NCI-H526 (cell line): ENCODE measurements at regions not wholly inside any gene's neighbourhood (a gene's known extent, or its start where the extent isn't known, plus 50 kb on each side); places are given as distances from the start of the nearest gene placed in this dataset.
"Not testable (repeated sequence)": the region's sequence is repeated elsewhere in the genome, so short reads cannot be mapped to it uniquely, and the experiment has no call there.

ENCODE experiments used
- DNase-seq, 2 experiments: peaks; one replicate each; lab custom pipeline; 2025; lab: John Stamatoyannopoulos, UW

DNA sequence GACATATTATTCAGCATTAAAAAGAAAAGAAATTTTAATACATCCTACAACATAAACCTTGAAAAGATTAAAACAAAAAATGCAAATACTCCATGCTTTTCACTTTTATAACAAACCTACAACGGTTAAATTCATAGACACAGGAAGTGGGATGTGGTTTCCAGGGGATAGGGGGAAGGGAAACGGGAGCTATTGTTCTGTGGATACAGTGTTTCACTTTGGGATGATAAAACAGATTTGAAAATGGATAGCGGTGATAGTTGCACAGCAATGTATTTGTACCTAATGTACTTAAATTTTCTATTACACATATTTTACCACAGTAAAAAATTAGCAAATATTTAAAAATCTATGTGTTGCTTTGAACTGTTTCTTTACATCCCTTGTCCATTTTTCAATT, 368.0 kb downstream of the CDY2B start:
- not testable (repeated sequence) for DNase-seq

DNA sequence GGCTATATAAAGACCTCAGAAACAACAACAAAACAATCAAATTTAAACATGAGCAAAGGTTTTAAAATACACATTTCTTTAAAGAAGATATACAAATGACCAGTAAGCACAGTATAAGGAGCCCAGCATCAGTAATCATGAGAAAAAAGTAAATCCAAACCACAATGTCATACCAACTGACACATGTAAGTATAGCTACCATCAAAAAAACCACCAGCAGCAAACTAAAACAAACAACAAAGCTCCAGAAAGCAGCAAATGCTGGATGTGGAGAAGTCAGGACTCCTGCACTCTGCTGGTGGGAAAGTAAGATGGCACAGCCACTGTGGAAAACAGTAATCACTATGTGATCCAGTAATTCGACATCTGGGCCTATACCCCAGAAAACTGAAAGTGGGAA, 368.5 kb downstream of the CDY2B start:
- not testable (repeated sequence) for DNase-seq

DNA sequence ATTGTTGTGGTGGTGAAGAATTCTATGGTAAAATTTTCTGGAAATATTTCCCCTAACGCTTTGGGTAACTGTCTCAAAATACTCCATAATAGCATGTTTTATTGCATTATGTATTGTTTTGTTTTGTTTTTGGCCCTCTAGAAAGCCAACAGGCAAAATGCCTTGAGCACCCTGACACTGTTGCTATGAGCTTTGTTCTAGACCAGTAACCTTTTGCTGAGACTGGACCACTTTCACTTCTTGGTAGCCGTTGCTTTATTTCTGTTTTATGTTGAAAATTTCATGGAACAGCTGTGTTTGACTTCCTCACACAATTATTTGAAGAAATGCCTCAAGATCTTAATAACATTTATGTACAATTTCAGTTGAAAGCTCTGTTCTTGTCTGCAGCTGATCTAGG, 374.2 kb downstream of the CDY2B start:
- not testable (repeated sequence) for DNase-seq

DNA sequence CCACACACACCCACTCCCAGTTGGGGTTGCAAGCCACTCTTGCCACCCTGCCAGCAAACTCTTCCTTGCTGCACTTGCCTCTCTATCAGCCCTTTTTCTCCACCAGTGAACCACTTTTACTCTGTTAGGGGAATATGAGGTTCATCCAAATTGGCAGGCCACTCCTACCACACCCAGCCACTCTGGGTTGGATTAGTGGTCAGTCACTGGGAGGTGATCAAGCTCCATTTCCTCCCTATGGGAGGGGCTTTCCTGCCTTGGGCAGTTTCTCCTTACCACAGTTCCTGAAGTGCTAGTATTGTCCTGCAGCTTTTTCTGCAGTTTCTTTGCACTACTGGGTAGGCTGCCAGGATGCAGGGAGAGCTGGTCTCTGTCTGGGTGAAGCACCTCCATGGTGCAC, 395.3 kb downstream of the CDY2B start:
- DNase-seq, result not testable (repeated sequence)

DNA sequence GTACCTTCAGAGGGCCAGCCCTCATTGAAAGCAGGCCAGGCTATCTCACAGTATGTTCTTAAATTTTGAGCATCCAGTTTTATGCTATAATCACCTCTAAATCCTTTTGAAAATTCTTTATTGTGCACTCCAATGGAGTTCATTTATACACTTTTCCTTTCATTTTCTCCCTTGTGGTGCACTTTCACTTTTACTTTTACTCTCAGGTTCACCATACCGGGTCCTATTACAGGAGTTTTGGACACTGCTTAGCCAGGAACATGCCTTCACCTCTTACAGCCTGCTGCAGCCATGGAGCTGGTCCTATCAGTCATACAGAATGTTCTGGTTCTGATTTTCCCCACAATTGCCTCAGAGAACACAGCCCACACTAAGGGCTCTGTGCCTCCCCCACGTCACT, 395.9 kb downstream of the CDY2B start:
- not testable (repeated sequence) for DNase-seq

DNA sequence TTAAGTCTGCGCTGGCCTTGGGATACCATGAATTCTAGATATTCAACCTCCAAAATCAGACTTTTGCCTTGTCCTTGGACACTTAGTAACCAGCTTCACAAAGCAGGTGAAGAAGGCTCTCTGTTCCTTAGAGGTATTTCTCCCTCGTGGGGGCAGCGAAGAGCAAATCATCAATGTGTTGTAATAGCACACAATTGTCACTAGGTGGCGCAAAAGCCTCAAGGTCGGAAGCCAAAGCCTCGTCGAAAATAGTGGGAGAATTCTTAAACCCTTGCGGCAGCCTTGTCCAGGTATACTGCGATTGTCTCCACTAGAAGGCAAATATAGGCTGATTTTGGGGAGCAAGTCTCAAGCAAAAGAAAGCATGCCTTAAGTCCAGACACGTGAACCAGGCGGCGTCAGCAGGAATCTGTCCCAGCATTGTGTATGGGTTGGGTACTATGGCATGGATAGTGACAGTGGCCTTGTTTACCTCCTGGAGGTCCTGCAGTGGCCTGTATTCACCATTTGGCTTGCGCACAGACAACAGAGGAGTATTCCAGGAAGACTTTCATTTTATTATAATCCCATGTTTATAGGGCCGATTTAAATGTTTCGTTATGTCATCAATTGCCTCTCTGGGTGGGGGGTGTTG, 398.5 kb downstream of the CDY2B start:
- not testable (repeated sequence) for DNase-seq

DNA sequence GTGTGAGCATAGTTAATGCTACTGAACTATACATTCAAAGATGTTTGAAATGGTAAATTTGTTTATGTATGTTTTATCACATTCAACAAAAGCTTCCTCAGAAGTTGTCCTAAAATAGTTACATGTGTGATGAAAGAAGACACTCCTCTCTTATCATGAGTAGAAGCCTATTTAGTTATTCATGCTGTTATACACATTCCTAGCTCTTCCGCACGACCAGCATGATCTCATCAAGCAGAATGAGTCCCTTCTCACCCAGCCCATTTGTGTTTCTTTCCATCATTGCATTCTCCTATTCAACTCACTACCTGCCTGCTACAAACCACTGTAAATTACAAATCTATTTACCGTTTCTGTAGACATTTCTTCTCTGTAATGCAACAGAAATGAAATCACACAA, 408.0 kb downstream of the CDY2B start:
- not testable (repeated sequence) for DNase-seq

DNA sequence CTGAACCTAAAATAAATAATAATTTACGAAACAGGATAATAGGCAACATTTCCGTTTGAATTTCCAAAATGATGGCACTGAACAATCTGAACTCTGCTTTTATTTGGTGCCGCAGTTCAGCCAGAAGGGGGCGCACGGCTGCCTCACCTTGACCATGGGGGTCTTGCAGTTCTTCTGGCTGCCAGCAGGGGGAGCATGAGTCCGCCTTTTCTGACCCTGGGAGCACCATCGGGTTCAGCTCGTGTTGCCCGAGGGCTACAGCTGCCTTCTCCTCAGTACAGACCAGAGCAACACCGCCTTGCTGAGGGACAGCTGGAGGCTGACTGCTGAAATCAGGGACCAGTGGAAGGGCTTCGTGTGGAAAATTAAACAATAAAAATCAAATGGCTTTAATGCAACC, 420.3 kb downstream of the CDY2B start:
- DNase-seq, result not testable (repeated sequence)

DNA sequence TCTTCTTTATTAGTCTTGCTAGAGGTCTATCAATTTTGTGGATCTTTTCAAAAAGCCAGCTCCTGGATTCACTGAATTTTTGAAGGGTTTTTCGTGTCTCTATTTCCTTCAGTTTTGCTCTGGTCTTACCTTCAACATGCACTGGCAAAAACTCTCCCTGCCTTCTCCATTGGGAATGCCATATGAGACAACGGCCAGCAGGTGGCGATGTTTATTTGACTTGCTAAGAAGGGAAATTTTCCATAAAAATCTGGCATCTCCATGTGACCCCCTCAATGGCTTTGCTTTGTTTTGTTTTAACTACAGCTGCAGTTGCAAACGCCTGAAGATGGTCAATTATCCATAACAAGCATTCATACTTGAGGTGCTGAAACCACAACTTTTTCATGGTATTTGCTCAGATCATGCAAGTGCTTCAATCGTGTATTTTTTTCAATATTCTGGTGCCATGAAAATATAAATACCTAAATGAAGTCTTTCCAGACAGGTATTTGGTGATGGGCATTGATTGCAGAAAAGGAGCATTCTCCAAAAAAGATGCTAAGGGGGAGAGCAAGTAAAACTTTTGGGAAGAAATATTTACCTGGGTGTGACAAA, 449.4 kb downstream of the CDY2B start:
- DNase-seq, result peak in 1 of 2 experiments; percentile 9

DNA sequence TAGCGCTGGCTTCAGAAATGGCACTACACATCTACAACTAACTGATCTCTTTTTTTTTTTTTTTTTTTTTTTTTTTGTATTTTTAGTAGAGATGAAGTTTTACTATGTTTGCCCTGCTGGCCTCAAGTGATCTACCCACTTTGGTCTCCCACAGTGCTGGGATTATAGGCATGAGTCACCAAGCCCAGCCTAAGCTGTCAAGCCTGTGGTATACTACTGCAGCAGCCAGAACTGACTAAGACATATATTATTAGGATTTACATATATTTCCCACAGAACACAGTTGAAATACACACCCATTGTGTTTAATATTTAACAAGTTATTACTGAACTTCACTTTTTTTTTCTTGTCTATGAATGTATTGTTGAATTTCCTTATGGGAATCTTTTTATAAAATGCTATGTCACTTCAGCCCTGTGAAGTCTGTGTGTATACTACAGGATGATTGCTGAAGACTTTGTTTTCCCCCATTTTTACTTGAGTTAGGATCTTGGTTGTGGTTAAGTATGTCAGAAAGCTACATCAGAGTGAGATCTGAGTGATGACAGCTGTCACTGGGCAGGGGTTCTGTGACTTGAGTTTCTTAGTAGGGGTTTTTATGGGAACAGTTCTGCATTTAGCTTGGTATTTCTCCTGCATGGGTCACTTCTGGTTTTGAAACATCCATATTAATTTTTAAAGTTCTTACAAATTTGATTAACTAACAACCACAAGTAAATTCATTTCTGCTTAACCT, 481.5 kb downstream of the CDY2B start:
- no peak for DNase-seq

DNA sequence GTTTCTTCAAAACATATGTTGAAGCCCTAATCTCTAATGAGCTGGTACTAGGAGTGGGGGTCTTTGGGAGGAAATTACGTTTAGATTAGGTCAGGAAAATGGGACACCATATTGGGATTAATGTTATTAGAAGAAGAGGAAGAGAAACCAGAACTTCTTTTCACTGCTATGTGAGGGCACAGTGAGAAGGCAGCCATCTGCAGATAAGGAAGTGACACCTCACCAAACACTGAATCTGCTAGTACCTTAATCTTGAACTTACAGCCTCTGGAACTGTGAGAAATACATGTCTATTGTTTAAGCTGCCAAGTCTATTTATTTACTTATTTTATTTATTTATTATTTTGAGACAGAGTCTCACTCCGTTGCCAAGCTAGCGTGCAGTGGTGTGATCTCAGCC, 482.4 kb downstream of the CDY2B start:
- no peak for DNase-seq

DNA sequence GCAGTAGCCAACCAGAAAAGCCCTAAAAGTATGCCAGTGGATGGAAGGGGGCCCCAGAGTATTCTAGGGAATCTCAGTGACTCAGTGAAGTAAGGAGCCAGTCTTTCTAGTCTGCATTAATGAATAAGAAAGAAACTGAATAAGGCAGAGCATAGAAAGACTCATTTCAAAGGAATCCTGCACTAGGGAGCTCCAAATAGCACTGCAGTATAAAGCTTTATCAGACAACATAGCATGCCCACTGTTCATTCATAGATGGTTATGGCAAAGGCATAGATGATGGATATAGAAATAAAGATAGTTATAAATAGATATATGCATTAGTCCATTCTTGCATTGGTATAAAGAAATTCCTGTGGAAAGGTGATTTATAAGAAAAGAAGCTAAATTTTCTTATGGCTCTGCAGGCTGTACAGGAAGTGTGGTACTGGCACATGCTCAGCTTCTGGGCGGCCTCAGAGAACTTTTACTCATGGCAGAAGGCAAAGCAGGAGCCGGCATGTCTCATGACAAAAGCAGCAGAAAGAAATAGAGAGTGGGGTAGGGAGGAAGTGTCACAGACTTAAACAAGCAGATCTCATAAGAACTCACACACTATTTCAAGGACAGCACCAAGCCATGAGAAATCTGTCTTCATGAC, 498.5 kb downstream of the CDY2B start:
- no peak for DNase-seq

DNA sequence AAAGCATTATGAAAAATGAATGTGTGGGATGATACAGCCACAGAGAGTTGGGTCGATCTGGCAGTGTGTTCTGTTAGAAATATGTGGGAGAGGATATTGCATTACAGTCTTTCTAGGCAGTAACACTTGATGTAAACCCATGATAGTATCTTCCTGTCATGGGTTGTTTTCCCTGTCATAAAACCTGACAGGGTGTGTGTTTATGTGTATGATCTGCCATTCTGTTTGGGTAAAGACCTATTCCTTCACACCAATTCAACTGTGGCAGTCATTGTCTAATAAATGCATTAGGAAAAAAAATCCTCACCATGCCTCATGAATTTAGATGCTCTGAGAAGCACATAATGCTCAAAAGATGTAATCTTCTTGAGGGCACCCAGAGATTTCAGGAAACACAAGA, 501.7 kb downstream of the CDY2B start:
- DNase-seq, result no peak

DNA sequence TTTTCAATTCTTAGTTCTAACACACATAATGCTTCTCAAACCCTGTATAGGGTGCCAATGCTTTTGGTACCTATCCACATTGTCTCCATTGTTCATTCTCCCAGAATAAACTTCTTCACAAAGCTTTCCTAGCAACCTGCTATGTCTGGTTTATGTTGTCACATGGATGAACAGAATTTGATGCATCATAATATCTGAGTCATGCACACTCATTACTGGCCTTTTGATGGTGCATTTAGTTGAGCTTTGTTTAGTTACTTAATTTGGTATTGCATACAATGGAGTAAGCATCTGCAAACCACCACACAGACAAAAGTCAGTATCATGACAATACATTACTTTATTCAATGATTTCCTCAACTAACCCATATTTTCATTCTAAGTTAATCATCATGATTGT, 511.6 kb downstream of the CDY2B start:
- DNase-seq, result no peak

DNA sequence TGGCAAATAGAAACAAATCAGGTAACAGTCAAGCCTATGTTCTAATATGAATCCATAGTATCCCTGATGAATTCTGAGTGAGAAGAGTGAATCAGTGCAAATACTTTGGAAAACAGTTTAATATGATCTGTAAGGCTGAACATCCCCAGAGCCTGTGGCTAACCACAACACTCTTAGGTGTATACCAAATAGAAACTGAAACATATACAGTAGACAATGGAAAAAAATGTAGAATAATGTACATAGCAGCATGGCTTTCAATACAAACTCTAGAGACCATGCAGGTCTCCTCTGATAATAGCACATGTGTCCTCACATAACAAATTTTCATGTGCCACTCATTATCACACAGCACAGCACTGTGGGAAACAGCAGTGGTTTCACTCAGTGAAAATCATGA, 513.6 kb downstream of the CDY2B start:
- DNase-seq, result no peak

DNA sequence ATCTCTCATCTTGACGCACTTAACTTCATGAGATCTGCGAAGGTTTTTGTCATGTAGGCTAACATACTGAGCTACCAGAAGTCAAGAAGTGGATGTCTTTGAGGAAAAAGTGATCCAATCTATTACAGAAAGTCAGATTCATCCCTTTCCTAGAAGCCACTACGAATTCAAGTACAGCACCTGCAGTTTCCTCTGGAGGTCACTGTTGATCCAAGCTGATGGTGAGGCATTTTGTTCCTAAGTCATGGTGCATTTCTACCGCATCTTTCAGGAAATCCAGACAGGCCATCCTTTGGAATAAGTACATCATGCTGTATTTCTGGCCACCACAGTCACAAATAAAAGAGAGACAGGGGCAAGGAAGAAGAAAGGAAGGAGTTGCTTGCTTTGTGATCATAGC, 541.0 kb downstream of the CDY2B start:
- no peak for DNase-seq

DNA sequence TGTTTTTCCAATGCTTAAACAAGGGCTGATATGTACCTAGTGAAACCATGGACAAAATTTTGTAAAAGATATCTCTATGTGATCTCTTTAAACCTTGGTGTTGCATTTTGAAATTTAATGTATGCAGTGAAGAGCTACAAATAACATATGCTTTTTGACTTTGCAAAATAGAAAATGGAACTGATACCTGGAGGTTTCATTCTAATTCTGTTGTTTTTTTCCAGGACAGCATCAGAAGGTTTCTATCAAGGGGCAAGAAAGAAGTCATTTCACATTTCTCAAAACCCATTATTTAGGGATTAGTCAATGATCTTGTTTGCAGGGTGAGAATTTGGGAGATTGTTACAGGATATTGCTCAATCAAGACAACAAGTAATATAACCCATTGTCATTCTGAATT, 549.3 kb downstream of the CDY2B start:
- no peak for DNase-seq

DNA sequence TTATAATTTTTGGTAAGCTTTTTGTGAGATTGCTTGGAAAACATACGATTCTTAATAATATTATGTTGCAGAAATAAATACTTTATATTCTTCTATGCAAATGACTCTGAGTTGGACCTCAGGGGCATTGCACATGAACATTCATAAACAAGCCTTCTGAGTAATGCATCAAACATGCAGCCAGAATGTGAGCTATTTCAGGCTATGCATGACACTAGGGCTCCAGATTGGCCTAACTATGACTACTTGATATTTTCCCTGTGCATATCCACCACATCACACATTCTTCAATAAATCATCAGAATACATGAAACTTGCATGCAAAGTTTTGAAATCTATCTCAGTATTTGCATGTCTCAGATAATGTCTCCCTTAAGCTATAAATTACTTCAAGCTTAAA, 560.1 kb downstream of the CDY2B start:
- DNase-seq, result no peak

DNA sequence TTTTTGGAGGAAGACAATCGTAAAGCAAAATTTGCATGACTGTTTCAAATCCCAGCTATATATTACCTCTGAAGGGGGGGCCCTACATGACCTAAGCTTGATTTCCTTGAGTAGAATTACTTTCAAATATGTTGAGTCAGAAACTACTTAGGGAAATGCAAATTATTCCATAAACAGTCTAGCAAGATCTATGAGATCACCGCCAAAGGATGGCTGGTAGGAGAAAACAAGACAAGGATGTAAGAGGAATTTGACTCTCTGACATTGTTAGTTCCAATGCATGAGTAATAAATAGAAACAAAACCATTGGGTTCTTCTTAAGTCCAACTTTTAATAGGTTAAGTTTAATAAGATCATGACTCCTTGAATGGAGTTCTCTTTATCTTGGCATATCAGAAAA, 561.4 kb downstream of the CDY2B start:
- DNase-seq, result no peak

DNA sequence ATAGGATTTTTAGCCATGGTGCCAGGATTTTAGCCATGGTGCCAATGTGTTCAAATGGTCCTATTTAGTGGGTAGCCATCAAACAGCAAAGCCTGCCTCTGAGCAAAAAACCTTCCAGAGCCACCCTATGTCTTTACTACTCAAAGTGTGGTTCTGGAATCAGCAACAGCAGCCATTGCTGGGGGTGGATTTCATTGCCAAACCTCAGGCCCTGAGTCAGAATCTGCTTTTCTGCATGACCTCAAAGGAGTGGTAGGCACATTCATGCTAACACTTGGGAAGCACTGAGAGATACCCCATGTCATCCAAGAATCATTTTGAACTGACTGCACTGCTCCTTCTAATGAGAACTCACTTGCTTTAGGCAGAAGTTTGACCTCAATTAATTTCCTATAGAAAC, 603.0 kb downstream of the CDY2B start:
- no peak for DNase-seq

DNA sequence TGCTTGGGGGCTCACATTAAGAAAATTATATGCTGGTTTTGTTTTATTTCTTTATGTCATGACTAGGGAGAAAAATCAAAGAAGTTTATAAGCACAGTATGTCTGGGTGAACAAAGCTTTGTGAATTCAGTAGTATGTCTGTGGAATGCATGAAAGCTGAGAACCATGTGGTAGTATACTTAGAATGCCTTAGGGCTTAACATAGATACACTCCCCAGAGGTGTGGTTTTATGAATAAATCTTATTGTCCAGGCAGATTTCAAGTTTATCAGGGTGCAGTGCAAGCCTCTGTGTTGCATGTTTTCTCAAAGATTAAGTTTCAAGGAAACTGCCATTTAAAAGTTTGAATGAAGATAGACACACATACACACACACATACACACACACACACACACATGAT, 620.5 kb downstream of the CDY2B start:
- no peak for DNase-seq

DNA sequence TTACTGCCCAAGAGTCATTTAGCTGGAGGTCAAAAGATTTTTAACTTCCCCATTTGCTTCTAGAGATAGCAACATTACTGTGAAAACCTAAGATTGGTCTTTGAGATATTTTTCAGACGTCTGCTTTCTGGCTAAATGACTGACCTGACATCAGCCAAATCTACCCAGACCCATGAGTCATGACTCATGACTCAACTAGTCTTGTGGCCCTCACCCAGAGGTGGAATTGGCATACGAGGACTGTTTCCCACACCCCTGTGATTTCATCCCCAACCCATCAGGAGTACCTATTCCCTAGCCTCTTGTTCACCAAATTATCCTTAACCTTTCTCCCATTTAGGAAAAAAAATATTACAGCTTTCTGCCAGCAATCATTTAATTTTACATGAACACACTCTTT, 641.6 kb downstream of the CDY2B start:
- DNase-seq, result no peak

DNA sequence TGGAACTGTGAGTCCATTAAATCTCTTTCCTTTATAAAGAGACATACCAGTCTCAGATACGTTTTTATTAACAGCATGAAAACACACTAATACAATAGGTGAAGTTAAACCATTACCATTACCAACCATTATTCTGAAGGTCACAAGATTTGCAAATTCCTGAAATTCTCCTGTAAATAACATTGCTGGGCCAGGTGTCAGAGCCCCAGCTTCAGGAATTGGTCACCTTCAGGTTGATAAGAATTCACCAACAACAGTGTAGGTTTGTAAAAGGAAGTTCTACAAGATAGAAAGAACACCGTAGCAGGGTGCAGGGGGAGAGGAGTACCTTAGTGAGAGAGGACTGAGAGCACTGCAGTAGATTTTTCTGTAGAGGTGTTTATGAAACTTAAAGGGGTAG, 644.3 kb downstream of the CDY2B start:
- no peak for DNase-seq
